ENCODE measurements at regions not wholly inside any gene's neighbourhood (a gene's known extent, or its start where the extent isn't known, plus 50 kb on each side); places are given as distances from the start of the nearest gene placed in this dataset.

DNA sequence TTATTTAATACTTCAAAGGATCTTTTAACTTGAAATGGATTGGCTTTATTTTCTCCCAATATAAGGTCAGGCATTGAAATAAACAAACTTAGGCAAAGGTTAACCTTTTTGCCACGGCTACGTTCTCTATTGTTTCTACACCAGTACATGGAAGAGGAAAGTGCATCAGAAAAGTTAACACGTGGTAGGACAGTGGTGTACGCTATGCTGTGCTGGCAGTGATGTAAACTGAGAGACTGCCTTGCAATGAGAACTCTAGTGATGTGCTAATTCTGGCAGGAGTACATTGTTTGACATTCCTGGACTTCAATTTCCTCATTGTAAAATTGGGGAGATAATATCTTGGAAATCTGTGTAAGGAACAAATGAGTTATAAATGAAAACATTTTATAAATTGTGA lies 208.2 kb downstream of the TMA16 start:
- TF ChIP-seq, protein P1, sequence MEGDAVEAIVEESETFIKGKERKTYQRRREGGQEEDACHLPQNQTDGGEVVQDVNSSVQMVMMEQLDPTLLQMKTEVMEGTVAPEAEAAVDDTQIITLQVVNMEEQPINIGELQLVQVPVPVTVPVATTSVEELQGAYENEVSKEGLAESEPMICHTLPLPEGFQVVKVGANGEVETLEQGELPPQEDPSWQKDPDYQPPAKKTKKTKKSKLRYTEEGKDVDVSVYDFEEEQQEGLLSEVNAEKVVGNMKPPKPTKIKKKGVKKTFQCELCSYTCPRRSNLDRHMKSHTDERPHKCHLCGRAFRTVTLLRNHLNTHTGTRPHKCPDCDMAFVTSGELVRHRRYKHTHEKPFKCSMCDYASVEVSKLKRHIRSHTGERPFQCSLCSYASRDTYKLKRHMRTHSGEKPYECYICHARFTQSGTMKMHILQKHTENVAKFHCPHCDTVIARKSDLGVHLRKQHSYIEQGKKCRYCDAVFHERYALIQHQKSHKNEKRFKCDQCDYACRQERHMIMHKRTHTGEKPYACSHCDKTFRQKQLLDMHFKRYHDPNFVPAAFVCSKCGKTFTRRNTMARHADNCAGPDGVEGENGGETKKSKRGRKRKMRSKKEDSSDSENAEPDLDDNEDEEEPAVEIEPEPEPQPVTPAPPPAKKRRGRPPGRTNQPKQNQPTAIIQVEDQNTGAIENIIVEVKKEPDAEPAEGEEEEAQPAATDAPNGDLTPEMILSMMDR (IDR thresholded peaks at IDR 0.05): no peak
- no peak for TF ChIP-seq POLR2A (IDR thresholded peaks at IDR 0.05)
- DNase-seq: no peak
- 57 to 70% (median 62%) methylated on average over 4 of the region's 4 CpGs for WGBS, 4 donors

DNA sequence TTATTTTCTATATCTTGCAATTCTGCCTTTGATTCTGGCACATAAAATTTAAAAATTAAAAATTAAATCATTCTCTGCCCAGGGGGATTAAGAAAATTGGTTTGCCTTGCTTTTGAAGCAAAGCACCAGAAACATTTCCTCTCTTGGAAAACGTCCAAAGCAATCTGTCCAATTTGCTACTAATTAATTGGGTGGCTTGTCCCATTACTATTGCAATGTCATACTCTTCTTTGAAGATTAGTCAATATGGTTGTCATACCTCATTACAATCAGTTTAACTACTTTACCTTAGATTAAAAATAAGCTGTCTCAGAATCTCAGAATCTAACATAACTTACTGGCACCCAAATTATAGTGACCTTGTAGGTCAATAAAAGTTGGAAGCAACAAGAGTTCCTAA lies 208.8 kb downstream of the TMA16 start:
- Histone ChIP-seq H3K4me3 (no peak overlapping the region), H3K27ac (no peak overlapping the region), H3K27me3 (no peaks in the 10 kb centered on the region), H3K9me3 (no peaks in the 10 kb centered on the region), H3K36me3 (no peaks in the 10 kb centered on the region), H3K4me1 (no peaks in the 10 kb centered on the region)
- DNase-seq (no peak), ATAC-seq (no peak)
- TF ChIP-seq POLR2A (IDR thresholded peaks at IDR 0.05): no peak
- TF ChIP-seq, protein P1 (IDR thresholded peaks at IDR 0.05): no peak
- 13 to 34% (median 27%) methylated on average over 1 of the region's 1 CpG for WGBS, 4 donors
- intact Hi-C loops (cut with DNase I): no loop called here

More for the DNA sequence above, 208.2 kb downstream of the TMA16 start:
- Histone ChIP-seq H3K36me3 (no peaks in the 10 kb centered on the region), H3K27me3 (no peaks in the 10 kb centered on the region), H3K9me3 (no peaks in the 10 kb centered on the region), H3K4me3 (no peak overlapping the region), H3K4me1 (no peaks in the 10 kb centered on the region), H3K27ac (no peak overlapping the region)
- no peak for ATAC-seq
- intact Hi-C loops (cut with DNase I): no loop called here

DNA sequence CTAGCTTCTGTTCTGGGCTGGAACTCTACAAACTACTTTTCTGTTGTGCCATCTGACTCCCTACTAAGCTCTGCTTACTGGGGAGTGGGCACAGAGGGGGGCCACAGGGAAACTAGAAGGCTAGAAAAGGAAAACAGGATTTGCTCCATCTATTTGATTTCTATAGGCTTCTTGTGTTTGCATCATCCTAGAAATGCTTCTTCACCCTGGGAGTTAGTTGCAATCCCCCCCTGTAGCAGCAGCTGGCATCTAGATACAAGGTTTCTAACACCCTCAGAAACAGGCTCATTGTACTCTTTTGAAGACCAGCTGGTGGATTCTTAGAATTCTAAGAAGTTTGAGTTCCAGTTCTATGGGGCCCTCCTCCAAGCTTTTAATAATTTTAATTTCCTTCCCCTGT lies 213.4 kb downstream of the TMA16 start:
- DNase-seq: no peak
- no peak for ATAC-seq
- no peaks in the 10 kb centered on the region for H3K4me1 ChIP-seq
- no peak for TF ChIP-seq POLR2A (IDR thresholded peaks at IDR 0.05)
- TF ChIP-seq, protein P1 (IDR thresholded peaks at IDR 0.05): no peak
- H3K4me3 ChIP-seq: no peak overlapping the region
- H3K27ac ChIP-seq: no peak overlapping the region
- no peaks in the 10 kb centered on the region for H3K27me3 ChIP-seq
- intact Hi-C loops (cut with DNase I): no loop called here
- no peaks in the 10 kb centered on the region for H3K9me3 ChIP-seq
- H3K36me3 ChIP-seq: no peaks in the 10 kb centered on the region

DNA sequence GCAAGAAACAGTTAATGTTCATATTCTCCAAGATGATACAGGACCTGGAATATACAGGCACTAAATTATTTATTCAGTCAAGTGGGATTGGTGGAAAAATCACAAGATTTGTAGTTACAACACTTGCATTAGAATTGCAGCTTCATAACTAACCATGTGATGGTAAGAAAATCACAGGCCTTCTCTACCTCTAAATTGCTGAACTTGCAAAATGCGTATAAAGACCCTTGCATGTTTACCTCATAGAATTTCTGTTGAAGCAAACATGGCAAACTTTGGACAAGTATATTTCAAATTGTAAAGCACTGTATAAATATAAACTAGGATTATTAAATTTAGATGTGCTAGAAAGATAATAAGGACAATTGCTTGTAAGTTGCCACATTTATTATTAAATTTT lies 215.1 kb downstream of the TMA16 start:
- Histone ChIP-seq H3K27me3 (no peaks in the 10 kb centered on the region), H3K4me3 (no peak overlapping the region), H3K9me3 (no peaks in the 10 kb centered on the region), H3K27ac (no peak overlapping the region), H3K36me3 (no peaks in the 10 kb centered on the region), H3K4me1 (no peaks in the 10 kb centered on the region)
- no peak for DNase-seq
- intact Hi-C loops (cut with DNase I): no loop called here
- ATAC-seq: no peak
- 90 to 100% (median 93%) methylated on average over 1 of the region's 1 CpG for WGBS, 4 donors
- TF ChIP-seq, protein P1 (IDR thresholded peaks at IDR 0.05): no peak
- TF ChIP-seq POLR2A (IDR thresholded peaks at IDR 0.05): no peak

Data from heart left ventricle (tissue), 16 donors.